ENCODE measurements at regions not wholly inside any gene's neighbourhood (a gene's known extent, or its start where the extent isn't known, plus 50 kb on each side); places are given as distances from the start of the nearest gene placed in this dataset.

DNA sequence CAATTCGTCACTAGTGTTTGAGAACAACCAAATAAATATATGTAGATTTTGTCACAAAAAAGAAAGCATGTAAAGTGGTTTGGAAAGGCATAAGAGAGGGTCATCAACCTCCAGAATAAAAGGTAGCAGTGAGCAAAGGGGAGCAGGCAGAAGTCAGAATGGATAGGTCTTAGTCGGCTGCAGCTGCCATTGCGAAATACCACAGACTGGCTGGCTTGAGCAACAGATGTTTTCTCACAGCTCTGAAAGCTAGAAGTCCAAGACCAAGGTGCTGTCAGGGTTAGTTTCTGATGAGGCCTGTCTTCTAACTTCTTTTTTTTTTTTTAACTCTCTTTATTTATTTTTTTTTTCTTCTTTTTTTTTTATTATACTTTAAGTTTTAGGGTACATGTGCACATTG, 208.1 kb upstream of the PIK3R1 start:
- TF ChIP-seq, protein P1, sequence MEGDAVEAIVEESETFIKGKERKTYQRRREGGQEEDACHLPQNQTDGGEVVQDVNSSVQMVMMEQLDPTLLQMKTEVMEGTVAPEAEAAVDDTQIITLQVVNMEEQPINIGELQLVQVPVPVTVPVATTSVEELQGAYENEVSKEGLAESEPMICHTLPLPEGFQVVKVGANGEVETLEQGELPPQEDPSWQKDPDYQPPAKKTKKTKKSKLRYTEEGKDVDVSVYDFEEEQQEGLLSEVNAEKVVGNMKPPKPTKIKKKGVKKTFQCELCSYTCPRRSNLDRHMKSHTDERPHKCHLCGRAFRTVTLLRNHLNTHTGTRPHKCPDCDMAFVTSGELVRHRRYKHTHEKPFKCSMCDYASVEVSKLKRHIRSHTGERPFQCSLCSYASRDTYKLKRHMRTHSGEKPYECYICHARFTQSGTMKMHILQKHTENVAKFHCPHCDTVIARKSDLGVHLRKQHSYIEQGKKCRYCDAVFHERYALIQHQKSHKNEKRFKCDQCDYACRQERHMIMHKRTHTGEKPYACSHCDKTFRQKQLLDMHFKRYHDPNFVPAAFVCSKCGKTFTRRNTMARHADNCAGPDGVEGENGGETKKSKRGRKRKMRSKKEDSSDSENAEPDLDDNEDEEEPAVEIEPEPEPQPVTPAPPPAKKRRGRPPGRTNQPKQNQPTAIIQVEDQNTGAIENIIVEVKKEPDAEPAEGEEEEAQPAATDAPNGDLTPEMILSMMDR (IDR thresholded peaks at IDR 0.05) = no peak
- no peak for TF ChIP-seq POLR2A (IDR thresholded peaks at IDR 0.05)

Measured in Peyer's patch (tissue), 4 donors.